Nephron (organoid): ENCODE measurements at regions not wholly inside any gene's neighbourhood (a gene's known extent, or its start where the extent isn't known, plus 50 kb on each side); places are given as distances from the start of the nearest gene placed in this dataset.

Source experiments
- H3K27ac Mint-ChIP-seq, 3 experiments: 2 replicates each; pipeline ENCODE4 v1.8.0; 2020; ENCODE audit warnings: mixed read lengths in 3 of 3, mild to moderate bottlenecking in 2 of 3, moderate library complexity in 1 of 3
- H3K27me3 Mint-ChIP-seq: 2 replicates; pipeline ENCODE4 v1.8.0; 2021; ENCODE audit warnings: low read depth, mild to moderate bottlenecking, moderate library complexity, mixed read lengths
- H3K36me3 Mint-ChIP-seq: 2 replicates; pipeline ENCODE4 v1.8.0; 2020; ENCODE audit warnings: low read depth, mixed read lengths
- H3K4me1 Mint-ChIP-seq: 2 replicates; pipeline ENCODE4 v1.8.0; 2020; ENCODE audit warnings: mixed read lengths
- H3K4me3 Mint-ChIP-seq, 3 experiments: 2 replicates each; pipeline ENCODE4 v1.8.0; 2020; ENCODE audit warnings: mild to moderate bottlenecking in 3 of 3, mixed read lengths in 3 of 3, moderate library complexity in 2 of 3
- H3K9me3 Mint-ChIP-seq: 2 replicates; pipeline ENCODE4 v1.8.0; 2020; ENCODE audit warnings: mixed read lengths
- TF ChIP-seq, protein P1 (sequence below), 3 experiments: fragments of 200-600 bp; sonication (generic); IDR thresholded peaks; one replicate each; pipeline ENCODE4 v1.5.0; 2021; ENCODE audit warnings: antibody characterized with exemption in 3 of 3; ENCODE audit not compliant: unreplicated experiment in 3 of 3

DNA sequence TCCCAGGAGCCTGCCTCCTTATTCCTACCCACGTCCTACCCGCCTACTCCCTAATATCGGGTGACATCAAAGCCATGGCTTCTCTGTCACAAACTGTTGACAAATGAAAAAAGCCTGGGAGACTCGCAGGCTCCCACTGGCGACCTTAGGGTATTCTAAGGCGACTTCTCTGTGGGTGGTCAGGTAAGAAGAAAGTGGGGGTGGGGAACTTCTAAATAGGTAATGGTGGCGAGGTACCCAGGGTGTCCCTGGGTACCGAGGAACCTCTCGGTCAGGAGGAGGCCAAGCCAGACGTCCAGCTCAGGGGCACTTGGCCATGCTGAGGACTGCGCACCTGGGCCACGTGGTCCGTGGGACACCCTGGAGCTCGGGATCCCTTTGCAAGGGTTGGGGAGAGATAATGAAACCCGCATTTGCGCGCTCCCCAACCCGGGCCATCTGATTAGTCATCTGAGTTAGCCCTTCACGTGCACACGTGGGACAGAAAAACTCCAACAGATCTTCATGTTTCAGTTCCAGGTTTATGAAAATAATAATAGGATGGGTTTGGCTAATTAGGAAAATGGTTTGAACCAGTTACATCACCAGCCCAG, 78.2 kb downstream of the NR2F2 start:
- peak overlapping the region; percentile 70 to 82 (median 82) for H3K4me3 Mint-ChIP-seq

DNA sequence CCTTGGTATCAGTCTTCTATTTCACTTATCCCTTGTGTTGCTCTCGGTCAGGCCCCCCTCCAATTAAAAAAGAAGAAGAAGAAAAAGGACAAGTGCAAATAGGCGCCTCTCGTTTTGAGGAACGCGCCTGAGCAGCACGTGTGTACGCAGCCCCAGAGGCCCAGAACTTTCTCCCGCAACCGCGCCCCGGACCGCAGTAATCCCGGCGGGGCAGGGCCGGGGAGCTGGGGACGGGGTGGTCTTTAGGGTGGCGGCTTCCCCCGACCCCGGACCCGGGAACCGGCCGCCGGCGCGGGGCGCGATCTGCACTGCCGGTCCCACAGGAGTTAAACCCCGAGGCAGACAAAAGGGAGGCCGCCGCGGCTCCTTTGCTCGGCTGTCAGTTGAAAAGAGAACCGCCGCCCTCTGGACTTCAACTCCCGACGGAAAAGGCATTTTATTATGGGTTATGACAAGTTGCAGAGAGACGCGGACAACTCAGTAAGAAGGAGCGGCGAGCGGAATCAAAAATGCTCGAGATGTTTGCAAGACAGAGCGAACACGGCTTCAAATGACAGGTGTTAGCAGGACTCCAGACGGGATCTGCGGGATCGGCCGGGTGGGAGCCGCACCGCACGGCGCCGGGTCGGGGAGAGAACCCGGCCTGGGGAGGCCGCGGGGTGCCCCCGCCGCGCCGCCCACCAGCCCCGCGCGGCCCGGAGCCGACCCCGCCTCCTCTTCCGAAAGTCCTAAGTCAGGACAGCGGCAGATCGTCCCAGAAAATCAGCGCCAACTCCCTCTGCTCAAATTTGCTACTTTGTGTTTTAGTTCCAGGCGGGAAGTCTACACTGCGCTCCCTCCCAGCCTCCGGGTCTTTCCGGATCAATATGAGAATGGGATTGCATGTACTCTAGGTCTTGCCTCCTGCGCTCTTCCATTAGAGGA, 79.0 kb downstream of the NR2F2 start:
- Mint-ChIP-seq H3K9me3 (no peaks in the 10 kb centered on the region), H3K4me1 (peaks cover 20% of the 10 kb centered on the region), H3K27me3 (peaks cover 93% of the 10 kb centered on the region), H3K27ac (no peak overlapping the region), H3K4me3 (peak overlapping the region; percentile 77 to 82 (median 82)), H3K36me3 (no peaks in the 10 kb centered on the region)
- TF ChIP-seq, protein P1, sequence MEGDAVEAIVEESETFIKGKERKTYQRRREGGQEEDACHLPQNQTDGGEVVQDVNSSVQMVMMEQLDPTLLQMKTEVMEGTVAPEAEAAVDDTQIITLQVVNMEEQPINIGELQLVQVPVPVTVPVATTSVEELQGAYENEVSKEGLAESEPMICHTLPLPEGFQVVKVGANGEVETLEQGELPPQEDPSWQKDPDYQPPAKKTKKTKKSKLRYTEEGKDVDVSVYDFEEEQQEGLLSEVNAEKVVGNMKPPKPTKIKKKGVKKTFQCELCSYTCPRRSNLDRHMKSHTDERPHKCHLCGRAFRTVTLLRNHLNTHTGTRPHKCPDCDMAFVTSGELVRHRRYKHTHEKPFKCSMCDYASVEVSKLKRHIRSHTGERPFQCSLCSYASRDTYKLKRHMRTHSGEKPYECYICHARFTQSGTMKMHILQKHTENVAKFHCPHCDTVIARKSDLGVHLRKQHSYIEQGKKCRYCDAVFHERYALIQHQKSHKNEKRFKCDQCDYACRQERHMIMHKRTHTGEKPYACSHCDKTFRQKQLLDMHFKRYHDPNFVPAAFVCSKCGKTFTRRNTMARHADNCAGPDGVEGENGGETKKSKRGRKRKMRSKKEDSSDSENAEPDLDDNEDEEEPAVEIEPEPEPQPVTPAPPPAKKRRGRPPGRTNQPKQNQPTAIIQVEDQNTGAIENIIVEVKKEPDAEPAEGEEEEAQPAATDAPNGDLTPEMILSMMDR (IDR thresholded peaks at IDR 0.05; ENCODE audit: unreplicated experiment in 3 of 3), result no peak

More for the DNA sequence above, 78.2 kb downstream of the NR2F2 start:
- Mint-ChIP-seq H3K9me3 (no peaks in the 10 kb centered on the region), H3K36me3 (no peaks in the 10 kb centered on the region), H3K4me1 (peaks cover 20% of the 10 kb centered on the region), H3K27me3 (peaks cover 92% of the 10 kb centered on the region), H3K27ac (no peak overlapping the region)
- TF ChIP-seq, protein P1 (IDR thresholded peaks at IDR 0.05; ENCODE audit: unreplicated experiment in 3 of 3), result no peak

DNA sequence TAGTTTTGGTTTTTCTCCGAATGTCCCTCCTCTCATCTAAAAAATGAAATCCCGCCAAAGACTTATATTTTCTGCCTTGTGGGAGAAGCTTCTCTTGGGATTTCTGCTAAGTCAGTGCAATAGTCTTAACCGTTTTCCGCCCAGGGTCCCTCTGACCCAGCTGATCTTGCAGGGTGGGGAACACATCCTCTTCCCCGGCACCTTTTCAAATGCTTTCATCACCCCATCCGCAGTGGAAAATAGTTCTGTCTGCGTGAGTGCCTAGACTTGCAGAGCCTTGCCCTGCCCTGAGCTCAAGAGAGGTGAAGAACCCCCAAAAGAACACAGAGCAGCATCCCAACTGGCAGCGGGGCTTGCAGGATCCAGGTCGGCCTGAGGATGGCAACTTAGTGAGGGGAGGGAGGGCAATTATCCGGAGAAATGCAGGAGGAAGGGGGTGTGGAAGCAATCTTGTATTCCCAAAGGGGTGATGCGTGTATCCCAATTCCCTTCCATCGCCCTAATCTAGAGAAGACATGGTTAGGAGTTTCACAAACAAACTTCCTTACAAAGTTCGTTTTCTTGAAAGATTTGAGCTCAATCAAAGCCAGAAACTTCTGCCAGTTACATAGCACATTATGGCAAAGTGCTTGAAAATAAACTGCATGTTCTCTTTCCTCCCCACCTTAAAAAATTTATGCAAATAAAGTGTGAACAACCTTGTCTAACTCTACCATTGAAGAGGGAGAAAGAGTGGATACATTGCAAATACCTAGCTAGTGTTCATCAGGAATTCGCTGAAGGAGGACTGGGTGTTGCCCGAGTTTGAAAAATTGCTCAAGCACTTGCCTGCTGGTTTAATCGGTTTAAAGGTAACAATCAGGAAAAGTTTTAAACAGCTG, 79.9 kb downstream of the NR2F2 start:
- Mint-ChIP-seq H3K4me1 (peaks cover 20% of the 10 kb centered on the region), H3K27ac (no peak overlapping the region), H3K4me3 (peak overlapping the region; percentile 76 to 77 (median 77)), H3K27me3 (peaks cover 100% of the 10 kb centered on the region), H3K36me3 (no peaks in the 10 kb centered on the region), H3K9me3 (no peaks in the 10 kb centered on the region)
- TF ChIP-seq, protein P1 (IDR thresholded peaks at IDR 0.05; ENCODE audit: unreplicated experiment in 3 of 3), result no peak

DNA sequence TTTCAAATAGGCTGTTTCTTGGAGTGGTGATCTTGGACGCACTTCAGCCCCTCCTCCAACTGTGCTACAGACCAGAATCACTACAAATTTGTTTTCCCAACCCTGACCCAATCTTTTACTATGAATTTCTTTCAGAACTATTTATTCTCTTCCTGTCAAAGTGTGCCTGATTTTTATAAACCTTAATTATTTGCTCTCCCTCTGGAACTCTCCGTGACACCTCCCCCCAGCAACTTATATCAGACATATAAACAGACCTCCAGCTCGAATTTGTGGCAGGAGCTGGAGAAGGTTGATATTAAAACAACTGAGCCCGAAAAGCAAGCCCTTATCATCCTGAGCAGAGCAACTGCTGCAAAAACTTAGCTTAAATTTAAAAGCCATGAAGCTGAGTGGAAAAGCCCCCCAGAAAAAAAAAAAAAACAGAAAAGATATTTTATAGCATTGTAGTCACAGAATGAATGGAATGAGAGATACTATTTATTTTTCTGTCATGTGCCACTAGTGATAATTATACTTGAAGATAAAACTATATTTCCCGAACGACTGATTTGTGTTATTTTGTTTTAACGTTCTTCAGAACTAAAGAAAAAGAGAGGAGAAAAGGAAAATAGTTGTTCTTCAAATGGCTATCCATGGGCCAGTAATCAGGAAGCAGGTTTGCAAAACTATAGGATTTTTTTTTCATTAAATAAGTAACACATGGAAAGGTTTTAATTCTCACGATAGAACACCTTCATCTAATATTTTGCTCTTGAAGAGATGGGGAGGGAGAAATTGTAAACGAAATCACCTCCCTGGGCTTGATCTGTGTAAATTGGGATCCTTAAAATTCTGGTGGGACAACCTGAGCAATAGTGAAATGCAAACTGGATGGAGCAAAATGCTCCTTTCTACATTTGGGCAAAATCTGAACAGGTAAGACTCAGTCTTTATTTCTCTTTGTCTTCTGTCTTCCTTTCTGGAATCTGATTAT, 80.8 kb downstream of the NR2F2 start:
- Mint-ChIP-seq H3K4me3 (peak overlapping the region in 2 of 3 experiments; percentile 25 to 77), H3K27ac (no peak overlapping the region), H3K9me3 (no peaks in the 10 kb centered on the region), H3K4me1 (peaks cover 20% of the 10 kb centered on the region), H3K36me3 (no peaks in the 10 kb centered on the region), H3K27me3 (peaks cover 100% of the 10 kb centered on the region)
- TF ChIP-seq, protein P1 (IDR thresholded peaks at IDR 0.05; ENCODE audit: unreplicated experiment in 3 of 3), result no peak
